Peyer's patch (tissue), 4 donors: ENCODE measurements at regions not wholly inside any gene's neighbourhood (a gene's known extent, or its start where the extent isn't known, plus 50 kb on each side); places are given as distances from the start of the nearest gene placed in this dataset.

Source experiments
- DNase-seq, 3 donors: peaks; one replicate each; pipeline ENCODE4 v3.0.0-alpha.2; 2017 to 2019
- H3K27ac ChIP-seq, 4 donors: fragments of 200-600 bp; sonication (generic); one replicate each; pipeline ENCODE4 v1.5.1; 2016 to 2019
- H3K27me3 ChIP-seq, 2 donors: fragments of 200-600 bp; sonication (generic); one replicate each; pipeline ENCODE4 v1.5.1; 2019
- H3K36me3 ChIP-seq, 3 donors: fragments of 200-600 bp; sonication (generic); one replicate each; pipeline ENCODE4 v1.5.1; 2016 to 2019
- H3K4me1 ChIP-seq, 4 donors: fragments of 200-600 bp; sonication (generic); one replicate each; pipeline ENCODE4 v1.5.1; 2016 to 2019
- H3K4me3 ChIP-seq, 4 donors: fragments of 200-600 bp; sonication (generic); 1 replicate in 3 of 4; 2 replicates in 1 of 4; pipeline ENCODE4 v1.5.1; 2016 to 2019; ENCODE audit warnings: mild to moderate bottlenecking in 1 of 4
- H3K9me3 ChIP-seq, 4 donors: fragments of 200-600 bp; sonication (generic); one replicate each; pipeline ENCODE4 v1.5.1; 2016 to 2019; ENCODE audit warnings: mild to moderate bottlenecking in 1 of 4
- POLR2A ChIP-seq, 2 donors: fragments of 450-650 bp; IDR thresholded peaks; one replicate each; pipeline ENCODE4 v1.5.1; 2017; ENCODE audit warnings: antibody characterized with exemption in 2 of 2, mild to moderate bottlenecking in 2 of 2, moderate library complexity in 2 of 2
- TF ChIP-seq, protein P1 (sequence below), 6 experiments: fragments of 450-650 bp in 4 of 6; fragments of 200-600 bp in 2 of 6; sonication (generic) in 1 of 6; IDR thresholded peaks; one replicate each; pipeline ENCODE4 v1.5.1; 2017 to 2019; ENCODE audit warnings: antibody characterized with exemption in 6 of 6, mild to moderate bottlenecking in 3 of 6, moderate library complexity in 1 of 6

DNA sequence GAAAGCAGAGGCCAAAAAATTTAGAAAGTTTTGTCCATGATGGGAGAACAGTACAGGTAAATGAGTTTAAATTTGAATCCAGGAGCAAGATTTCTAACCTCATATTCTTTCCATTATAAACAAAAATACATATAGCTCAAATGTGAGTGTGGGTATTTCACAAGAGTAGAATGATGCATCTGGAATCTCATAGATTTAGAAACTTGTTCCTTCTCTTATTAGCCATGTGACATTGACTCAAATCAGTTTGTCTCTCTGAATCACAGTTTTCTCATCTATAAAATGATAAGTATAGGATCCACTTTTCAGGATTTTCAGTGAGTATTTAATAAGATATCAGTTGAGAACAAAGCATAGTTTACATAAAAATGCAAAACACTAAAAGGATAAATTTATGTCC lies 436.3 kb upstream of the PAPPA start:
- no peaks in the 10 kb centered on the region for H3K4me1 ChIP-seq
- no peaks in the 10 kb centered on the region for H3K36me3 ChIP-seq
- no peak for TF ChIP-seq POLR2A (IDR thresholded peaks at IDR 0.05)
- TF ChIP-seq, protein P1, sequence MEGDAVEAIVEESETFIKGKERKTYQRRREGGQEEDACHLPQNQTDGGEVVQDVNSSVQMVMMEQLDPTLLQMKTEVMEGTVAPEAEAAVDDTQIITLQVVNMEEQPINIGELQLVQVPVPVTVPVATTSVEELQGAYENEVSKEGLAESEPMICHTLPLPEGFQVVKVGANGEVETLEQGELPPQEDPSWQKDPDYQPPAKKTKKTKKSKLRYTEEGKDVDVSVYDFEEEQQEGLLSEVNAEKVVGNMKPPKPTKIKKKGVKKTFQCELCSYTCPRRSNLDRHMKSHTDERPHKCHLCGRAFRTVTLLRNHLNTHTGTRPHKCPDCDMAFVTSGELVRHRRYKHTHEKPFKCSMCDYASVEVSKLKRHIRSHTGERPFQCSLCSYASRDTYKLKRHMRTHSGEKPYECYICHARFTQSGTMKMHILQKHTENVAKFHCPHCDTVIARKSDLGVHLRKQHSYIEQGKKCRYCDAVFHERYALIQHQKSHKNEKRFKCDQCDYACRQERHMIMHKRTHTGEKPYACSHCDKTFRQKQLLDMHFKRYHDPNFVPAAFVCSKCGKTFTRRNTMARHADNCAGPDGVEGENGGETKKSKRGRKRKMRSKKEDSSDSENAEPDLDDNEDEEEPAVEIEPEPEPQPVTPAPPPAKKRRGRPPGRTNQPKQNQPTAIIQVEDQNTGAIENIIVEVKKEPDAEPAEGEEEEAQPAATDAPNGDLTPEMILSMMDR (IDR thresholded peaks at IDR 0.05): no peak
- DNase-seq: no peak
- H3K4me3 ChIP-seq: no peak overlapping the region
- H3K27ac ChIP-seq: no peak overlapping the region
- H3K27me3 ChIP-seq: no peaks in the 10 kb centered on the region
- H3K9me3 ChIP-seq: no peaks in the 10 kb centered on the region

DNA sequence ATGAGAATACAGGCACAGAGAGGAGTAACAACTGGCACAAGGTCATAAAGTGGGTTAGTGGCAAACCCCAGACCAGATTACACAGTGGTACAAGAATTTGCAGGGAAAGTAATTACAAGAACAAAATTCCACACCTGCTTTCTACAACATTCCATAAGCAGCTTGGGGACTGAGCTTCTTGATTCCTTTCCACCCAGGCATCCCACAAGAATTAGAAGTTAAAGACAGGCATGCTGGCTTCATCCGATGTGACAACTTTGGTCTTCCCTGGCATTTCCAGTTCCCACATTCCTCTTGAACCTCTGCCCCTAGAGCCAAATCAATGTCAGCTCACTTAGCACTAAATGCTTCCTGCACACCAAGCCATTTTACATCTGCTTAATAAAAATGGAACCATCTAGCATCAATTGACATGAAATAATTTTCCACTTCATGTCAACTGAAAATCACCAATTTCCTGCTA lies 435.8 kb upstream of the PAPPA start:
- TF ChIP-seq, protein P1 (IDR thresholded peaks at IDR 0.05): no peak
- TF ChIP-seq POLR2A (IDR thresholded peaks at IDR 0.05): no peak
- no peaks in the 10 kb centered on the region for H3K4me1 ChIP-seq

DNA sequence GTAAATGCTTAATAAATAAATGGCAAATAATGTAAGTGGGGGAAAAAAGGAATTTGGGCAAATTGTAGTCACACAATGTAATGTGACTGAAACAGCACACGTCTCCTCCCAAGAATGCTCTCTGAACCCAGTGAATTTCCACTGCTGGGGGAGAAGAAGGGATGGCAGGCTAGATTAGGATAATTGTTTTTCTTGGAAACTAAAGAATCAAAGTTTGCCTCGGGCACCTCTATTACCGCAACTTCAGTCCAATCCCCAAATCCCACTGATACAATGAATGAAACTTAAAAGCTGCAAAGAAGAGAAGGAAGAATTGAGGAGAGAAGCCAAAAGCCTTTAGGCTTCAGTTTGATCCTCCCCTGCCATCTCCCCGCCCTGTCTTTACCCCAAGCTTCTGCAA lies 423.2 kb upstream of the PAPPA start:
- Histone ChIP-seq H3K27ac (no peak overlapping the region), H3K9me3 (no peaks in the 10 kb centered on the region), H3K4me3 (no peak overlapping the region), H3K36me3 (no peaks in the 10 kb centered on the region), H3K4me1 (no peaks in the 10 kb centered on the region), H3K27me3 (no peaks in the 10 kb centered on the region)
- no peak for TF ChIP-seq POLR2A (IDR thresholded peaks at IDR 0.05)
- no peak for DNase-seq

More for the DNA sequence above, 435.8 kb upstream of the PAPPA start:
- H3K27ac ChIP-seq: no peak overlapping the region
- H3K36me3 ChIP-seq: no peaks in the 10 kb centered on the region
- no peaks in the 10 kb centered on the region for H3K27me3 ChIP-seq
- H3K9me3 ChIP-seq: no peaks in the 10 kb centered on the region
- H3K4me3 ChIP-seq: no peak overlapping the region
- DNase-seq: no peak

DNA sequence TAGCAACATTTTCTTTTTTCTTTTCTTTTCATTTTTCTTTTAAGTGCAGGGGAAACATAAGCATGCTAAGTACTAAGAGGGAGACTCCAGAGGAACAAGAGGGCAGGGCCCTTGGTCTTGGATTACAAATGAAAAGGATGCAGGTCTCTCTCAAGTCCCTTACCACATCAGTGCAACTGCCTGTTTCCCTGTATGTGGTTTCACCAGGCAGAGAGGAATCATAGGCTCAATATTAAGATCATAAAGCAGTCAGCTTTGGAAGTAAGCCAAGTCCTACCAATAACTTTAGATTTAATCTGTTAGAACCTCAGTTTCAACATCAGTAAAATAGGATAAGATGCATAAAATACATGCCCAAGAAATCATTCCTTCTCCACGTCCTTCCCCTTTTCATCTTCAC lies 422.7 kb upstream of the PAPPA start:
- Histone ChIP-seq H3K36me3 (no peaks in the 10 kb centered on the region), H3K9me3 (no peaks in the 10 kb centered on the region), H3K4me1 (no peaks in the 10 kb centered on the region), H3K27me3 (no peaks in the 10 kb centered on the region), H3K27ac (no peak overlapping the region), H3K4me3 (no peak overlapping the region)
- TF ChIP-seq, protein P1 (IDR thresholded peaks at IDR 0.05): no peak
- no peak for TF ChIP-seq POLR2A (IDR thresholded peaks at IDR 0.05)
- no peak for DNase-seq

DNA sequence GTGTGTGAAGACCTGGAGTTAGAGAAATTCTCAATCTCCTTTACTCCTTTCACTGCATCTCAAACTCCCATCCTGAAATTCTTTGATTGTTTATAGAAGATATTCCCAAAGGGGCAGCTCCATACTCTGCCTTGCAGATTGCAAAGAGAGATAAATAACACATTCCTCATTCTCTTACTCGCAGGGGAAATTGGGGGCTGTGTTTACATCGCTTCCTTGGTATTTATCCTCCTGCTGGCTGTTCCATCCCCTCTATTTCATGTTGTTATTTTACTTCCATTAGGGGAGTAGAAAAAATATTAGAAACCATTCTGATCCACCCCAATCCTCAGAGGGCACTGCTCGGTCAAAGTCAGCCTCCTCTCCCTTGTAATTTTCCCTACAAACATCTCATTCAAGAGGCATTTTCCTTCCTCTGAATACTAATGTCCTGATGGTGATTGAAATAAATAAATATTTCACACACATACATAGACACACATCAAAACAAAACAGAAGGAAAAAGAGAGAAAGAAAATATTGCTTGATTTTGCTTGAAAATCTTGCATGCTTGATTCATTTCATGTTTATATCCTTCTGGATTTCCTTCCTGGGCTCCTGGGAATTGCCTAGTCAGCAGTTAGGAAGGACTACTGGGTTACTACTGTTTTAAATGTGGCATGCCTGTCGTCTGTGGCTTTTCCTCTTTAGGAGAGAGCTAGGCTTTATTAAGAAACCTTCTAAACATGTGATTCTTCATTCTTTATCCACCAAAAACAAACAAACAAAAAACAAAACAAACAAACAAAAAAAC lies 420.1 kb upstream of the PAPPA start:
- Histone ChIP-seq H3K4me3 (no peak overlapping the region), H3K4me1 (no peaks in the 10 kb centered on the region), H3K27me3 (no peaks in the 10 kb centered on the region), H3K9me3 (no peaks in the 10 kb centered on the region), H3K27ac (no peak overlapping the region), H3K36me3 (no peaks in the 10 kb centered on the region)
- DNase-seq: no peak
- TF ChIP-seq, protein P1 (IDR thresholded peaks at IDR 0.05): no peak
- no peak for TF ChIP-seq POLR2A (IDR thresholded peaks at IDR 0.05)

DNA sequence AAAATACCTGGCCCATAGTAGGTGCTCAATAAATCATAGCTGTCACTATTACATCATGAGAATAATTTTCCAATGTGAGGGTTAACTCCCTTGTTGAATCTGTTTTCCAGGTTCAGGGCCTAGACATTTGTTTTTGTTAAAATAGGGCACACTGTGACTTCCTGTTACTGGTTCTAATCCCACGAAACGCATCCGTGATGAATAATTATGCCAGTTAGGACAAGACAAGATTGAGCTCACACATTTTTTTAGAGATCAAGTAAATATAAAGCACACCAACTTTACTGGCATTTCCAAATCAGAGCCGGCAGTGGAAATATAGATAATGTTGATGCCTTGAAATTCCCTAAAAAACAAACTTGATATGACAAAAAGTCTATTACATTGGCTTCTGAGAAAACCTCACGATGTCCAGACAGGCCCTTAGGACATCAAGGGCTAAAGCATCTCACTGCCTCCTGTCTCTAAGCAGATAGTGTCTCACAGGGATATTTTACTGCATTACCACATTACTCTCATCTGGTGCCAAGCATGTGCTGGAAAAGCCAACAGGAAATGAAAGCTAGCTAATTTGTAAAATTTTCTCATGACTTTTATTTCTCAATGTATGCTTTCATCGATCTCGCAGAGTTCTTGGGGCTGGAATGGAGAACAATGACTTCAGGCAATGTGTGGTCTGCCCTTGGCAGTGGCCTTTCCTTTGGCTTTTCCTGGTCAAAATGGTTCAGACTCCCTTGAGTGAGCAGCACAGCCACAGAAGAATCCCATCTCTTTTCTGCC lies 414.3 kb upstream of the PAPPA start:
- H3K27me3 ChIP-seq: no peaks in the 10 kb centered on the region
- no peaks in the 10 kb centered on the region for H3K4me1 ChIP-seq
- TF ChIP-seq POLR2A (IDR thresholded peaks at IDR 0.05): no peak
- TF ChIP-seq, protein P1 (IDR thresholded peaks at IDR 0.05): no peak
- H3K9me3 ChIP-seq: no peaks in the 10 kb centered on the region
- H3K4me3 ChIP-seq: no peak overlapping the region
- no peak for DNase-seq
- no peaks in the 10 kb centered on the region for H3K36me3 ChIP-seq
- H3K27ac ChIP-seq: no peak overlapping the region
